Activated naive CD4-positive, alpha-beta T cell treated with anti-CD3 and anti-CD28 coated beads for 36 hours (primary cell): ENCODE measurements at regions not wholly inside any gene's neighbourhood (a gene's known extent, or its start where the extent isn't known, plus 50 kb on each side); places are given as distances from the start of the nearest gene placed in this dataset.

Source experiments
- CTCF ChIA-PET: fragments of 350-600 bp; sonication (Branson Sonifier 250); formaldehyde crosslinking; loops from one replicate; lab custom pipeline; 2021; ENCODE audit warnings: antibody characterized with exemption; lab: Charles Lee
- DNase-seq: peaks from one replicate; pipeline ENCODE4 v3.0.0-alpha.2; 2020
- H3K27ac Mint-ChIP-seq: one replicate; pipeline ENCODE4 v1.8.0; 2021; ENCODE audit warnings: mild to moderate bottlenecking, mixed read lengths
- H3K27me3 Mint-ChIP-seq: one replicate; pipeline ENCODE4 v1.8.0; 2021; ENCODE audit warnings: low read depth, mixed read lengths
- H3K36me3 Mint-ChIP-seq: one replicate; pipeline ENCODE4 v1.8.0; 2021; ENCODE audit warnings: low read depth, mixed read lengths
- H3K4me1 Mint-ChIP-seq: one replicate; pipeline ENCODE4 v1.8.0; 2021; ENCODE audit warnings: low read depth, mixed read lengths
- H3K4me3 Mint-ChIP-seq: one replicate; pipeline ENCODE4 v1.8.0; 2021; ENCODE audit warnings: mild to moderate bottlenecking, moderate library complexity, mixed read lengths
- H3K9me3 Mint-ChIP-seq: one replicate; pipeline ENCODE4 v1.8.0; 2021; ENCODE audit warnings: mixed read lengths
- intact Hi-C: fragments of 100-400 bp; cut with micrococcal nuclease; formaldehyde crosslinking; loops from one replicate; pipeline ENCODE4 v1.15.1; 2023

- peaks cover 35% of the 10 kb centered on the region for H3K27me3 Mint-ChIP-seq
- peaks cover 7% of the 10 kb centered on the region for H3K4me1 Mint-ChIP-seq
- H3K36me3 Mint-ChIP-seq, result no peaks in the 10 kb centered on the region
- DNase-seq, result no peak
- H3K4me3 Mint-ChIP-seq, result no peak overlapping the region
- intact Hi-C loops, result no loop called here
- H3K9me3 Mint-ChIP-seq, result no peaks in the 10 kb centered on the region
- CTCF ChIA-PET, result interaction anchor here (0.6 to 0.7 kb wide), 2 partner anchors 19 to 200 kb away, joined by 3 read pairs; no protein-coding TSS in a partner anchor
- no peak overlapping the region for H3K27ac Mint-ChIP-seq
Observed at GRCh38 chr15:66842710-66843441, 140.8 kb downstream of the SMAD6 start.

- Mint-ChIP-seq H3K36me3 (no peaks in the 10 kb centered on the region), H3K9me3 (no peaks in the 10 kb centered on the region), H3K4me3 (no peak overlapping the region), H3K27me3 (peaks cover 35% of the 10 kb centered on the region), H3K27ac (no peak overlapping the region), H3K4me1 (peaks cover 7% of the 10 kb centered on the region)
- no peak for DNase-seq
- intact Hi-C loops, result no loop called here
- CTCF ChIA-PET, result interaction anchor here (0.6 to 0.7 kb wide), 2 partner anchors 19 to 200 kb away, joined by 3 read pairs; no protein-coding TSS in a partner anchor
Observed at GRCh38 chr15:66843581-66843980, 141.5 kb downstream of the SMAD6 start.

DNA sequence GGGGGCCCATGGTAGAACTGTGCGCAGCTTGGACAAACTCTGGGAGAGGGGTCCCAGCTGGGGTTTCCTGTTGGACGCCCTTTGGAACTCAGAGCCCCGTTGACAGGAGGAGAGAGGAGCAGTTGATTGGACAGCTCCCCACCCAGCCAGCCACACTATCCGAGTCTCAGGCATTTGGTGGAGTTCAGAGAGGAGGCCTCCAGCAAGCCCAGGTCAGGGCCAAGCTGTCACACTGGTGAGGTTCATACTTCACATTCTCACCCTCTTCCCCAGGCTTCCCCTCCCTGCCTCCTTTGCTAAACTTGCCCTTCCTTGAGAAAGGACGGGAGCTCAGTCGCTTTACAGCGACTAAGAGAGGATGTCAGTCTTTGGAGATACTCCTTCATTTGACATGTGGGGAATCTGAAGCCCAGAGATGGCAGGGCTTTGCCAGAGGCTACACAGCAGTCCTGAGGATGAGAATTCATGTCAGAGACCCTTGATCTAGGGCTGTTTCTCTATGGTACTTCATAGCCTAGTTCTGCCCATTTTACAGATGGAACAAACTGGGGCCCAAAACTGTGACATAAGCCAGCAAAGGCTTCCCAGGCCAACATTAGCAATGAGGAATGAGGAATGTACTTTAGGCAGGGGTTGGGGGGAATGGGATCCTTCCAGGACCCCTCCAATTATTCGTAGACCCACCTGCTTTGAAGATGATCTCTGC is 142.2 kb downstream of the SMAD6 start:
- H3K9me3 Mint-ChIP-seq, result no peaks in the 10 kb centered on the region
- H3K36me3 Mint-ChIP-seq, result no peaks in the 10 kb centered on the region
- H3K4me1 Mint-ChIP-seq, result peaks cover 7% of the 10 kb centered on the region
- H3K4me3 Mint-ChIP-seq, result no peak overlapping the region
- peaks cover 35% of the 10 kb centered on the region for H3K27me3 Mint-ChIP-seq
- CTCF ChIA-PET, result interaction anchor here (1.1 kb wide), 1 partner anchor 11 kb away, joined by 3 read pairs; no protein-coding TSS in a partner anchor
- DNase-seq, result no peak
- H3K27ac Mint-ChIP-seq, result no peak overlapping the region
- intact Hi-C loops, result no loop called here

DNA sequence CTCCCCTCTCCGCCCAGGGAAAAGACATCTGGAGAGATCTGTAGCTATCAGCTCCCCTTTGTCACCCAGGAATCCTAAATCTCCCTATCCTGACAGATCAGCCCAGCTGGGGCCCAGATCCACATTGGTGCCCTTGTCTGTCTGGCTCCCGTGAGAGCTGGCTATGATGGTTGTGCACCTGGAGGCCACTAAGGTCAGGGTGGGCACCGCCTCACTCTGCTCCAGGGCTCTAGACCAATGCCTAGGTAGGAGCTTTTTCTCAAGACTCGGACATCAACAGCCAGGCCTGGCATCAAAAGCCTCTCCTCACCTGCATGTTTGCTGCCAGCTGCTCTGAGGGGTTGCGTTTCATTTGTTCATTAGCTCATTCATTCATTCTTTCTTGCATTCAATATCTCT is 142.7 kb downstream of the SMAD6 start:
- H3K4me3 Mint-ChIP-seq, result no peak overlapping the region
- H3K36me3 Mint-ChIP-seq, result no peaks in the 10 kb centered on the region
- peaks cover 7% of the 10 kb centered on the region for H3K4me1 Mint-ChIP-seq
- CTCF ChIA-PET, result interaction anchor here (1.1 to 1.7 kb wide), 3 partner anchors 11 to 226 kb away, joined by 3 to 4 read pairs (median 3); no protein-coding TSS in a partner anchor
- DNase-seq, result no peak
- no peak overlapping the region for H3K27ac Mint-ChIP-seq
- H3K9me3 Mint-ChIP-seq, result no peaks in the 10 kb centered on the region
- intact Hi-C loops, result no loop called here
- H3K27me3 Mint-ChIP-seq, result peaks cover 35% of the 10 kb centered on the region

GRCh38 chr15:66845266-66845785 is 143.3 kb downstream of the SMAD6 start:
- H3K9me3 Mint-ChIP-seq, result no peaks in the 10 kb centered on the region
- no peak overlapping the region for H3K27ac Mint-ChIP-seq
- H3K36me3 Mint-ChIP-seq, result no peaks in the 10 kb centered on the region
- H3K4me1 Mint-ChIP-seq, result peaks cover 7% of the 10 kb centered on the region
- intact Hi-C loops, result no loop called here
- H3K4me3 Mint-ChIP-seq, result no peak overlapping the region
- H3K27me3 Mint-ChIP-seq, result peaks cover 35% of the 10 kb centered on the region
- DNase-seq, result no peak
- CTCF ChIA-PET, result interaction anchor here (1.1 to 1.7 kb wide), 3 partner anchors 12 to 226 kb away, joined by 3 to 4 read pairs (median 3); no protein-coding TSS in a partner anchor

GRCh38 chr15:66846031-66846430 is 144.0 kb downstream of the SMAD6 start:
- H3K9me3 Mint-ChIP-seq, result no peaks in the 10 kb centered on the region
- peaks cover 34% of the 10 kb centered on the region for H3K27me3 Mint-ChIP-seq
- peaks cover 8% of the 10 kb centered on the region for H3K4me1 Mint-ChIP-seq
- H3K27ac Mint-ChIP-seq, result no peak overlapping the region
- CTCF ChIA-PET, result interaction anchor here (1.3 to 1.7 kb wide), 2 partner anchors 15 to 227 kb away, joined by 3 to 4 read pairs; no protein-coding TSS in a partner anchor
- H3K4me3 Mint-ChIP-seq, result no peak overlapping the region
- intact Hi-C loops, result no loop called here
- H3K36me3 Mint-ChIP-seq, result no peaks in the 10 kb centered on the region
- DNase-seq, result no peak

- no peak for DNase-seq
- Mint-ChIP-seq H3K27ac (no peak overlapping the region), H3K27me3 (peaks cover 26% of the 10 kb centered on the region), H3K4me3 (no peak overlapping the region), H3K36me3 (no peaks in the 10 kb centered on the region), H3K9me3 (no peaks in the 10 kb centered on the region), H3K4me1 (peaks cover 13% of the 10 kb centered on the region)
- intact Hi-C loops, result no loop called here
- CTCF ChIA-PET, result no interaction called here
Observed at GRCh38 chr15:66846811-66847210, 144.8 kb downstream of the SMAD6 start.

DNA sequence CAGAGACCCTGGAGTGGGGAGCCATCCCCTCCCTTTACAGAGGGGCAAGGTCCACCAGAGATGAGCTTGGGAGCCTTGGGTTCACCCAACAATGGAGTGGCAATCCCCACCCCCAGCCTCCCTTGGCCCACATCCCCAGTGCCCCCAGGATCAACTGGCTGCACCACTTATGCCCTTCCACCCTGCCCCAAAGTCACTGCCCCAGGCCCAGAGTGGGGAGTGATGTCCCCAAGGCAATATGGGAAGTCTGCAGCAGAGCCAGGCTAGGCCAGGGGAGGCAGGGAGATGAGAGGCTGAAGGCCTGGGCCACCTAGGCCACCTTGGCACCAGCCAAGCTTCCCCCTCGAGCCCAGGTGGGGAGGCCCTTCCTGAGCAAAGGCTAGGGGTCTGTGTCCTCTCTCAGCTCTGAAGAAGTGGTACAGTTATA is 145.5 kb downstream of the SMAD6 start:
- Mint-ChIP-seq H3K4me1 (peaks cover 12% of the 10 kb centered on the region), H3K27ac (no peak overlapping the region), H3K27me3 (peaks cover 25% of the 10 kb centered on the region), H3K36me3 (no peaks in the 10 kb centered on the region), H3K9me3 (no peaks in the 10 kb centered on the region), H3K4me3 (no peak overlapping the region)
- intact Hi-C loops, result no loop called here
- no peak for DNase-seq
- CTCF ChIA-PET, result interaction anchor here (0.8 kb wide), 1 partner anchor 232 kb away, joined by 4 read pairs; no protein-coding TSS in a partner anchor

GRCh38 chr15:66848116-66848515 is 146.1 kb downstream of the SMAD6 start:
- no peaks in the 10 kb centered on the region for H3K36me3 Mint-ChIP-seq
- no peak overlapping the region for H3K27ac Mint-ChIP-seq
- peaks cover 9% of the 10 kb centered on the region for H3K4me1 Mint-ChIP-seq
- no peak for DNase-seq
- intact Hi-C loops, result no loop called here
- no peaks in the 10 kb centered on the region for H3K9me3 Mint-ChIP-seq
- peaks cover 22% of the 10 kb centered on the region for H3K27me3 Mint-ChIP-seq
- CTCF ChIA-PET, result interaction anchor here (0.8 to 1.0 kb wide), 2 partner anchors 10 to 233 kb away, joined by 3 to 4 read pairs; no protein-coding TSS in a partner anchor
- H3K4me3 Mint-ChIP-seq, result no peak overlapping the region

DNA sequence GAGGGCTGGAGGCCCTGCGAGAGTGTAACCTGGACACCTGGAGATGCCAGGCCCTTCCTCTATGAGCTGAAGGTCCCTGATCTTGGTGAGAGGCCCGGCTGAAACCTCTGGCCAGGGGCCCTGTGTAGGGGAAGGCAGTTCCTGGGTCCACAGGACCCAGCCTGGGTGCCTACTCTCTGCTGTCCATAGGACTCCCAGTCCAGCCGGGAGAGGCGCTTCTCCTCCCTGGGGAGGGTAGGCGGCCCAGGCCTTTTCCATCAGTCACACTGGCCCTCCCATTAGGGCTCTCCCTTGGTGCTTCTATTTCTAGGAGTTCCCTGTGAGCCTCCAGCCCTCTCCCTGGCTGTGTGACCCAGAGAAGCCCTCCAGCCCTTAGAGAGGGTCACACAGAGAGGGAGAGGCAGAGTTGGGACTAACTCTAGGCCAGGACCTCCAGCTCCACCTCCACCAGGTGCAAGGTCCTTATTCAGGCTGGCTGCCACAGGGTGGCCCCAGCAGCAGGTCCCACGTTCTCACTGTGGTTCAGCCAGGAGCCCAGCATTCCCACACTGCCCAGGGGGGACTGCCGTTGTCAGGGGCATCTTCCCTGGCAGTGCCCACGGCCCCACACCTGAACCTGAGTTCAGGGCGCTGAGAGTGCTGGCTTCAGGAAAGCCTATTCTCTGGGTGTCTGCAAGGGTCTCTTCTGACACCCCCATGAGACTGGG is 146.8 kb downstream of the SMAD6 start:
- H3K36me3 Mint-ChIP-seq, result no peaks in the 10 kb centered on the region
- H3K27me3 Mint-ChIP-seq, result peaks cover 15% of the 10 kb centered on the region
- no peaks in the 10 kb centered on the region for H3K9me3 Mint-ChIP-seq
- no peak overlapping the region for H3K27ac Mint-ChIP-seq
- CTCF ChIA-PET, result interaction anchor here (1.0 kb wide), 1 partner anchor 11 kb away, joined by 3 read pairs; no protein-coding TSS in a partner anchor
- intact Hi-C loops, result no loop called here
- peaks cover 8% of the 10 kb centered on the region for H3K4me1 Mint-ChIP-seq
- DNase-seq, result no peak
- H3K4me3 Mint-ChIP-seq, result no peak overlapping the region

DNA sequence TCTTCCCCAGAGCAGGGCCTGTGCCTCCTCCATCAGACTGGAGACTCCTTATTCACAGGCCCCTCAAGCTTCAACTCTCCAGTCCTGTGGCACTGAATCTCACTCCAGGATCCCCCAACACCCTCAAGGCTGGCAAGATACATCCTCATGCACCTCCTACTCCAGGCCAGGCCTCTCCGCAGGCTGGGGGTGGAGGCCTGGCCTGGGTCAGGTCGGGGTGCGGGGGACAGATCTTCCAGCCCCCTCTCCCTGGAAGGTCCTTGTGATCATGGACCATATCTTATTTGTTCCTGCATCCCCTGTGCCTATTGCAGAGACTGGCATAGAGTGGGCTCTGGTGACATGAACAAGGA is 147.3 kb downstream of the SMAD6 start:
- CTCF ChIA-PET, result no interaction called here
- H3K27me3 Mint-ChIP-seq, result peaks cover 9% of the 10 kb centered on the region
- intact Hi-C loops, result no loop called here

GRCh38 chr15:66849746-66850077 is 147.7 kb downstream of the SMAD6 start:
- peaks cover 9% of the 10 kb centered on the region for H3K27me3 Mint-ChIP-seq
- no peak for DNase-seq
- no peaks in the 10 kb centered on the region for H3K36me3 Mint-ChIP-seq
- H3K9me3 Mint-ChIP-seq, result no peaks in the 10 kb centered on the region
- CTCF ChIA-PET, result interaction anchor here (2.5 kb wide), 1 partner anchor 242 kb away, joined by 8 read pairs; no protein-coding TSS in a partner anchor
- H3K4me3 Mint-ChIP-seq, result no peak overlapping the region
- intact Hi-C loops, result loop anchor here (5.0 kb wide), 1 partner anchor 232 kb away; no protein-coding TSS in a partner anchor
- peaks cover 8% of the 10 kb centered on the region for H3K4me1 Mint-ChIP-seq
- no peak overlapping the region for H3K27ac Mint-ChIP-seq

More for the DNA sequence above, 147.3 kb downstream of the SMAD6 start:
- Mint-ChIP-seq H3K27ac (no peak overlapping the region), H3K4me1 (peaks cover 8% of the 10 kb centered on the region), H3K9me3 (no peaks in the 10 kb centered on the region), H3K4me3 (no peak overlapping the region), H3K36me3 (no peaks in the 10 kb centered on the region)
- no peak for DNase-seq
